OCI-LY3 (cell line): ENCODE measurements at regions not wholly inside any gene's neighbourhood (a gene's known extent, or its start where the extent isn't known, plus 50 kb on each side); places are given as distances from the start of the nearest gene placed in this dataset.

Source experiments
- CTCF ChIP-seq: fragments of 200-600, 300-600 bp; sonication (generic); IDR thresholded peaks from 2 replicates; pipeline ENCODE4 v1.5.1; 2014; ENCODE audit warnings: antibody characterized with exemption, low read length, low read depth
- EZH2phosphoT487 ChIP-seq: fragments of 200-600 bp; shearing (Covaris generic); IDR thresholded peaks from 2 replicates; pipeline ENCODE4 v1.6.1; 2018; ENCODE audit warnings: antibody characterized with exemption, mixed run types, low read depth

- TF ChIP-seq CTCF (no peak), EZH2phosphoT487 (no peak)
These were observed 169.0 kb upstream of the PRKCQ start for GRCh38 chr10:6748981-6749635.
